NB4 (cell line): ENCODE measurements at regions not wholly inside any gene's neighbourhood (a gene's known extent, or its start where the extent isn't known, plus 50 kb on each side); places are given as distances from the start of the nearest gene placed in this dataset.

Source experiments
- CTCF ChIP-seq: IDR thresholded peaks from one replicate; pipeline ENCODE4 v1.5.1; 2012; ENCODE audit warnings: low read depth, low read length
- MAX ChIP-seq: IDR thresholded peaks from 2 replicates; pipeline ENCODE4 v1.6.1; 2011; ENCODE audit warnings: low read depth, low read length
- POLR2A ChIP-seq: IDR thresholded peaks from 2 replicates; pipeline ENCODE4 v1.6.1; 2011; ENCODE audit warnings: mild to moderate bottlenecking; ENCODE audit not compliant: insufficient read length; ENCODE audit errors: extremely low read depth

- no peak for TF ChIP-seq CTCF
- no peak for TF ChIP-seq POLR2A
- no peak for TF ChIP-seq MAX
Measured at GRCh38 chr5:93658044-93658443, 75.0 kb downstream of the NR2F1 start.
